ENCODE measurements at regions not wholly inside any gene's neighbourhood (a gene's known extent, or its start where the extent isn't known, plus 50 kb on each side); places are given as distances from the start of the nearest gene placed in this dataset.

- no peak for DNase-seq
These were observed 946.7 kb downstream of the ZPLD1 start for GRCh38 chr3:103381296-103382079.

GRCh38 chr3:103385961-103386656 lies 951.3 kb downstream of the ZPLD1 start:
- no peak for DNase-seq

- DNase-seq = no peak
These were observed 953.4 kb downstream of the ZPLD1 start for GRCh38 chr3:103388214-103388613.

- no peak for DNase-seq
These were observed 954.5 kb downstream of the ZPLD1 start for GRCh38 chr3:103389356-103389755.

GRCh38 chr3:103393395-103394186 lies 958.8 kb downstream of the ZPLD1 start:
- no peak for DNase-seq

- no peak for DNase-seq
These were observed 968.4 kb downstream of the ZPLD1 start for GRCh38 chr3:103403191-103403590.

- DNase-seq = no peak
These were observed 971.6 kb downstream of the ZPLD1 start for GRCh38 chr3:103406320-103406850.

- DNase-seq = no peak
These were observed 975.4 kb downstream of the ZPLD1 start for GRCh38 chr3:103410231-103410630.

- no peak for DNase-seq
These were observed 986.6 kb downstream of the ZPLD1 start for GRCh38 chr3:103421460-103421859.

- no peak for DNase-seq
These were observed 1003.1 kb downstream of the ZPLD1 start for GRCh38 chr3:103437883-103438282.

GRCh38 chr3:103440539-103441203 lies 1005.9 kb downstream of the ZPLD1 start:
- no peak for DNase-seq

- DNase-seq = no peak
These were observed 1012.3 kb downstream of the ZPLD1 start for GRCh38 chr3:103446953-103447629.

- no peak for DNase-seq
These were observed 1018.3 kb downstream of the ZPLD1 start for GRCh38 chr3:103453152-103453551.

- DNase-seq = no peak
These were observed 1025.0 kb downstream of the ZPLD1 start for GRCh38 chr3:103459815-103460214.

- DNase-seq = no peak
These were observed 1035.7 kb downstream of the ZPLD1 start for GRCh38 chr3:103470498-103470897.

- DNase-seq = no peak
These were observed 1059.2 kb downstream of the ZPLD1 start for GRCh38 chr3:103494011-103494410.

- DNase-seq = no peak
These were observed 1059.7 kb downstream of the ZPLD1 start for GRCh38 chr3:103494512-103494911.

- no peak for DNase-seq
These were observed 1060.4 kb downstream of the ZPLD1 start for GRCh38 chr3:103495186-103495585.

- no peak for DNase-seq
These were observed 1064.5 kb downstream of the ZPLD1 start for GRCh38 chr3:103499132-103499900.

GRCh38 chr3:103499967-103500366 lies 1065.2 kb downstream of the ZPLD1 start:
- no peak for DNase-seq

GRCh38 chr3:103510760-103511159 lies 1075.9 kb downstream of the ZPLD1 start:
- DNase-seq = no peak
